B cell (primary cell): ENCODE measurements at regions not wholly inside any gene's neighbourhood (a gene's known extent, or its start where the extent isn't known, plus 50 kb on each side); places are given as distances from the start of the nearest gene placed in this dataset.

ENCODE experiments used
- EZH2 ChIP-seq: IDR thresholded peaks from 2 replicates; pipeline ENCODE4 v1.6.1; 2012; ENCODE audit warnings: borderline replicate concordance, low read depth, mild to moderate bottlenecking, moderate library complexity, low read length; ENCODE audit not compliant: insufficient read depth, poor library complexity, severe bottlenecking
- TF ChIP-seq, protein P1 (sequence below): fragments of 200-600 bp; IDR thresholded peaks from one replicate; pipeline ENCODE4 v1.8.0; 2022; ENCODE audit warnings: antibody characterized with exemption, mild to moderate bottlenecking

DNA sequence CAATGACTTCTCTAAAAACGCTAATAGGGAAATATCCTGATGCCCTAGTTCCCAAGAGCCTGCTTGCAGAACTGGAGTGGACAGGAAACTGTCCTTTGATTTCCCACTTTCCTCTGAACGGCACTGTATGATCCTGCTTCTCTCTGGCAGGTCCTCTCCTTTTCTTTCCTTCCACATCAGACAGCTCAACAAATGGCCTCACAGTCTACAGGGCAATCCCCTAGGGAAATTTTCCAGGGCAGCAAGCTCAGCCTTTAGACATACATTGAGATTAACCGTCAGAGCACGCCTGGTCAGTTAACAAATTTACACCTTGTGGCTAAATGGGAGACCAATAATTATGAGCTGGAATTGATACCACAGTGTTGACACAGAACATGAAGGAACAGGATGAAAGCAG, 164.9 kb downstream of the SLC24A2 start:
- TF ChIP-seq, protein P1, sequence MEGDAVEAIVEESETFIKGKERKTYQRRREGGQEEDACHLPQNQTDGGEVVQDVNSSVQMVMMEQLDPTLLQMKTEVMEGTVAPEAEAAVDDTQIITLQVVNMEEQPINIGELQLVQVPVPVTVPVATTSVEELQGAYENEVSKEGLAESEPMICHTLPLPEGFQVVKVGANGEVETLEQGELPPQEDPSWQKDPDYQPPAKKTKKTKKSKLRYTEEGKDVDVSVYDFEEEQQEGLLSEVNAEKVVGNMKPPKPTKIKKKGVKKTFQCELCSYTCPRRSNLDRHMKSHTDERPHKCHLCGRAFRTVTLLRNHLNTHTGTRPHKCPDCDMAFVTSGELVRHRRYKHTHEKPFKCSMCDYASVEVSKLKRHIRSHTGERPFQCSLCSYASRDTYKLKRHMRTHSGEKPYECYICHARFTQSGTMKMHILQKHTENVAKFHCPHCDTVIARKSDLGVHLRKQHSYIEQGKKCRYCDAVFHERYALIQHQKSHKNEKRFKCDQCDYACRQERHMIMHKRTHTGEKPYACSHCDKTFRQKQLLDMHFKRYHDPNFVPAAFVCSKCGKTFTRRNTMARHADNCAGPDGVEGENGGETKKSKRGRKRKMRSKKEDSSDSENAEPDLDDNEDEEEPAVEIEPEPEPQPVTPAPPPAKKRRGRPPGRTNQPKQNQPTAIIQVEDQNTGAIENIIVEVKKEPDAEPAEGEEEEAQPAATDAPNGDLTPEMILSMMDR = no peak
- no peak for TF ChIP-seq EZH2
